ENCODE measurements at regions not wholly inside any gene's neighbourhood (a gene's known extent, or its start where the extent isn't known, plus 50 kb on each side); places are given as distances from the start of the nearest gene placed in this dataset.

DNA sequence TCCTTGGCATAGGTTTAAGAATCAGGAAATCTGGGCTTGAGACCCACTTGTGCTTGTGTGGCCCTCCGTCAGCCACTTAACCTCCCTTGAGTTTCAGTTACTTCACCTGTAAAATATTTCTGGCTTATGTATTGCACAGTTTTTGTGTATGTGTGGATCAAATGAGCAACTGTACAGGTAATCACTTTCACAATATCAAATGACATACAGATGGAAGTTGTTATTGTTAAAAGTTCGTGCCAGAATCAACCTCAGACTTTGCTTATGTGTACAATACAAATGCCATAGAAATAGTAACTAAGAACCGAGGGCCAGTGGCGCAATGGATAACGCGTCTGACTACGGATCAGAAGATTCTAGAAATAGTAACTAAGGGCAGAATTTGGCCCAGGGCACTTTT, 65.6 kb upstream of the KIF13A start:
- H3K4me1 Mint-ChIP-seq (ENCODE audit: unreplicated experiment): peaks cover 11% of the 10 kb centered on the region
- no peak overlapping the region for H3K27ac Mint-ChIP-seq (ENCODE audit: unreplicated experiment)

DNA sequence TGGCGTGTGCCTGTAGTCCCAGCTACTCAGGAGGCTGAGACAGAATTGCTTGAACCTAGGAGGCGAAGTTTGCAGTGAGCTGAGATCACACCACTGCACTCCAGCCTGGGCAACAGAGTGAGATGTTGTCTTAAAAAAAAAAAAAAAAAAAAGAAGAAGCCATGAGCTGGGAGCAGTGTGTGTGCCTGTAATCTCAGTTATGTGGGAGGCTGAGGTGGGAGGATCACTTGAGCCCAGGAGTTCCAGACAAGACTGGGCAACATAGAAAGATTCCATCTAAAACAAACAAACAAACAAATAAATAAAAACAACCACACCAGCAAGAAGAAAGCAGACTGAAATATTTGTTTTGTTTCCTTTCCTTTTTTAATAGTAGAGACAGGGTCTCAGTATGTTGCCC, 62.2 kb upstream of the KIF13A start:
- no peaks in the 10 kb centered on the region for H3K27me3 Mint-ChIP-seq (ENCODE audit: unreplicated experiment)
- H3K4me1 Mint-ChIP-seq (ENCODE audit: unreplicated experiment): peaks cover 16% of the 10 kb centered on the region
- no peak for DNase-seq (ENCODE audit: low spot score)
- TF ChIP-seq, protein P1, sequence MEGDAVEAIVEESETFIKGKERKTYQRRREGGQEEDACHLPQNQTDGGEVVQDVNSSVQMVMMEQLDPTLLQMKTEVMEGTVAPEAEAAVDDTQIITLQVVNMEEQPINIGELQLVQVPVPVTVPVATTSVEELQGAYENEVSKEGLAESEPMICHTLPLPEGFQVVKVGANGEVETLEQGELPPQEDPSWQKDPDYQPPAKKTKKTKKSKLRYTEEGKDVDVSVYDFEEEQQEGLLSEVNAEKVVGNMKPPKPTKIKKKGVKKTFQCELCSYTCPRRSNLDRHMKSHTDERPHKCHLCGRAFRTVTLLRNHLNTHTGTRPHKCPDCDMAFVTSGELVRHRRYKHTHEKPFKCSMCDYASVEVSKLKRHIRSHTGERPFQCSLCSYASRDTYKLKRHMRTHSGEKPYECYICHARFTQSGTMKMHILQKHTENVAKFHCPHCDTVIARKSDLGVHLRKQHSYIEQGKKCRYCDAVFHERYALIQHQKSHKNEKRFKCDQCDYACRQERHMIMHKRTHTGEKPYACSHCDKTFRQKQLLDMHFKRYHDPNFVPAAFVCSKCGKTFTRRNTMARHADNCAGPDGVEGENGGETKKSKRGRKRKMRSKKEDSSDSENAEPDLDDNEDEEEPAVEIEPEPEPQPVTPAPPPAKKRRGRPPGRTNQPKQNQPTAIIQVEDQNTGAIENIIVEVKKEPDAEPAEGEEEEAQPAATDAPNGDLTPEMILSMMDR (IDR thresholded peaks at IDR 0.05; ENCODE audit: unreplicated experiment): no peak
- H3K27ac Mint-ChIP-seq (ENCODE audit: unreplicated experiment): no peak overlapping the region
- H3K9me3 Mint-ChIP-seq (ENCODE audit: unreplicated experiment): no peaks in the 10 kb centered on the region
- H3K4me3 Mint-ChIP-seq (ENCODE audit: unreplicated experiment): no peak overlapping the region
- H3K36me3 Mint-ChIP-seq (ENCODE audit: low read depth, unreplicated experiment): no peaks in the 10 kb centered on the region

More for the DNA sequence above, 65.6 kb upstream of the KIF13A start:
- no peak for DNase-seq (ENCODE audit: low spot score)
- Mint-ChIP-seq H3K27me3 (ENCODE audit: unreplicated experiment) (peaks cover 4% of the 10 kb centered on the region), H3K36me3 (ENCODE audit: low read depth, unreplicated experiment) (no peaks in the 10 kb centered on the region), H3K9me3 (ENCODE audit: unreplicated experiment) (no peaks in the 10 kb centered on the region), H3K4me3 (ENCODE audit: unreplicated experiment) (no peak overlapping the region)
- TF ChIP-seq, protein P1 (IDR thresholded peaks at IDR 0.05; ENCODE audit: unreplicated experiment): no peak

DNA sequence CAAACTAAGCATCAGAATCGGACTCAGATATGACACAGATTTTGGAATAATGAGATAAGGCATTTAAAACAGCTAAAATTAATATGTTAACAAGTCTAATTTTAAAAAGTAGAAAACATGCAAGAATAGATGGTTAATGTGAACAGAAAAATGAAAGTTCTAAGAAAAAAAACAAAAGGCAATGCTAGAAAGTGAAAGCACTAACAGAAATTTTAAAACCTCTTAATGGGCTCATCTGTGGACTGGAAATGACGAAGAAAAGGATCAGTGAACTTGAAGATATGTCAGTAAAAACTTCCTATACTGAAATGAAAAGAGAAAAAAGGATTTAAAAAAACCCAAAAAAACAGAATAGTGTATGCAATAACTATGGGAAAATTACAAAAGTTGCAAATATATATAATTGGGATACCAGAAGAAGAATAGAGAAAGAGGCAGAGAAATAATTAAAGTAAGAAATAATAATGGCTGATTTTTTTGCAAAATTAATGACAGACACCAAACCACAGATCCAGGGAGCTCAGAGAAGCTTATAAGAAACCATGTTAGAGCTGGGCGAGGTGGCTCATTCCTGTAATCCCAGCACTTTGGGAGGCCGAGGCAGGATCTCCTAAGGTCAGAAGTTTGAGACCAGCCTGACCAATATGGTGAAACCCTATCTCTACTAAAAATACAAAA, 61.7 kb upstream of the KIF13A start:
- Mint-ChIP-seq H3K4me3 (ENCODE audit: unreplicated experiment) (no peak overlapping the region), H3K9me3 (ENCODE audit: unreplicated experiment) (no peaks in the 10 kb centered on the region), H3K27me3 (ENCODE audit: unreplicated experiment) (no peaks in the 10 kb centered on the region), H3K4me1 (ENCODE audit: unreplicated experiment) (peaks cover 22% of the 10 kb centered on the region), H3K27ac (ENCODE audit: unreplicated experiment) (no peak overlapping the region), H3K36me3 (ENCODE audit: low read depth, unreplicated experiment) (no peaks in the 10 kb centered on the region)
- TF ChIP-seq, protein P1 (IDR thresholded peaks at IDR 0.05; ENCODE audit: unreplicated experiment): no peak
- DNase-seq (ENCODE audit: low spot score): no peak

DNA sequence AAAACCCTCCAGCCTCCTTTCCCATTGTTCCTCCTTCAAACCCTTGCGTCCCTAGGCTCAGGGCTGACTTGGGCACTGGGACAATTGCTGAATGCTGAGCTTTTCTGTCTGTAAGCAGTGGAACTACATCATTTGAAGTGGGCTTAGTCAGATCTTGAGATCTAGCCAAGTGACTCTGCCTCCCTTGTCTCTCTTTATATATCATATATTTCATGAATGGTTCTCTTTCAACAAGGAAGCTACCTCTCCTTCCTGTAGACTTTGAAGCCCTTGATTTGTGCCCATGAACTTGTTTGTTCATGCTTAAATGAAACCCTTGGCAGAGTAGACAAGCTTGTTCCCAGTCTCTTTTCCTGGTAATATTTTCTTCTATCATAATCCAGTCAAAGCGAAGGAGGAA, 60.0 kb upstream of the KIF13A start:
- Mint-ChIP-seq H3K4me1 (ENCODE audit: unreplicated experiment) (peaks cover 17% of the 10 kb centered on the region), H3K9me3 (ENCODE audit: unreplicated experiment) (no peaks in the 10 kb centered on the region), H3K27ac (ENCODE audit: unreplicated experiment) (no peak overlapping the region), H3K4me3 (ENCODE audit: unreplicated experiment) (no peak overlapping the region), H3K27me3 (ENCODE audit: unreplicated experiment) (no peaks in the 10 kb centered on the region), H3K36me3 (ENCODE audit: low read depth, unreplicated experiment) (no peaks in the 10 kb centered on the region)
- DNase-seq (ENCODE audit: low spot score): no peak
- TF ChIP-seq, protein P1 (IDR thresholded peaks at IDR 0.05; ENCODE audit: unreplicated experiment): no peak

DNA sequence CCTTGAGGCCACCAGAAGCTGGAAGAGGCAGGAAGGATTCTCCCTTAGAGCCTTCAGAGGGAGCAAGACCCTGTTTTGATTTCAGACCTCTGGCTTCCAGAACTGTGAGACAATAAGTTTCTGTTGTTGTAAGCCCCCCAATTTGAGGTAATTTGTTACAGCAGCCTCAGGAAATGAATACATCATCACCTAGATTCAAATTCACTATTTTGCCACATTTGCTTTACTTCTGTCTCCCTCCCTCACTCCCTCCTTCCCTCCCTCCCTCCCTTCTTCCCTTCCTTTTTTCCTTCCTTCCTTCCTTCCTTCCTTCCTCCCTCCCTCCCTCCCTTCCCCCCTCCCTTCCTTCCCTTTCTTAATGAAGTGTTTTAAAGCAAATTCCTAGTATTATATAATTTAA, 58.1 kb upstream of the KIF13A start:
- no peak overlapping the region for H3K4me3 Mint-ChIP-seq (ENCODE audit: unreplicated experiment)
- DNase-seq (ENCODE audit: low spot score): no peak
- TF ChIP-seq, protein P1 (IDR thresholded peaks at IDR 0.05; ENCODE audit: unreplicated experiment): no peak
- H3K27ac Mint-ChIP-seq (ENCODE audit: unreplicated experiment): peak overlapping the region; percentile 53
- no peaks in the 10 kb centered on the region for H3K9me3 Mint-ChIP-seq (ENCODE audit: unreplicated experiment)
- peaks cover 17% of the 10 kb centered on the region for H3K4me1 Mint-ChIP-seq (ENCODE audit: unreplicated experiment)
- H3K27me3 Mint-ChIP-seq (ENCODE audit: unreplicated experiment): no peaks in the 10 kb centered on the region
- no peaks in the 10 kb centered on the region for H3K36me3 Mint-ChIP-seq (ENCODE audit: low read depth, unreplicated experiment)

All from endothelial cell (in vitro differentiated cells).